GM18499 (cell line): ENCODE measurements at regions not wholly inside any gene's neighbourhood (a gene's known extent, or its start where the extent isn't known, plus 50 kb on each side); places are given as distances from the start of the nearest gene placed in this dataset.
"Not testable (repeated sequence)": the region's sequence is repeated elsewhere in the genome, so short reads cannot be mapped to it uniquely, and the experiment has no call there.

Experiments
- ATAC-seq: cut with Tn5 transposase; IDR thresholded peaks from one replicate; pipeline ENCODE4 v1.9.1; 2021; ENCODE audit warnings: moderate number of reproducible peaks; ENCODE audit not compliant: insufficient read depth, unreplicated experiment

DNA sequence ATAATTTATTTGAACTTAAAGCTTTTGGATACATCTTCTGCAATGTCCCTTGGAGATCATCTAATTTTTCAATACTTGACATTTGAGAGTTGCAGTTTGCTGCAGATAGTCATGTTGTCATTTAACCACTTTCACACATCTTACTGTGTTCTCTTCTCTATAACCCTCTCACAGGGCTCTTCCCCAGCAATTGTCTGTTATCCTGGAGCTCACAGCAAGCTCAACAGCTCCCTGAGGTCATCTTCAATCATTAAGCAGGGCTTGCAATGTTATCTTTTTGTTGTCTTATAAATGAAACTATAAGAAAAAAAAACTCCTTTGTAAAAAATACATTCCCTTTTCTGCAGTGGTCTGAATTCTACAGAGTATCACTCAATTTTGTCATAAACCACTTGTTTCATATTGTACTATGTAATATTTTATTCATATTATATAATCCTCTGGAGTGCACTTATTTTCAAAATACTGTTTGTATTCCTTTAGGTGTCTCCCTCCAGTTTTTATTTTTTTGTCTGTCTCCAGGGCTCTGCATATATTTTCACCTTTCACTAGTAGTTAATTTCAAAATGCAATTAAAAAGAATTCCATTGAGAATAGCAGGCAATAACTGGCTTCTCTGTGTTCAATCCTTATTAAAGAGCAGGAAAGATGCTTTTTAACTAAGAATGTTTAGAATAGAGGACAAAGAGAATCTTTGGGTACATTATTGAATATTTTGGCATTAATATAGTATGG, 106.3 kb upstream of the ARSJ start:
- no peak for ATAC-seq

DNA sequence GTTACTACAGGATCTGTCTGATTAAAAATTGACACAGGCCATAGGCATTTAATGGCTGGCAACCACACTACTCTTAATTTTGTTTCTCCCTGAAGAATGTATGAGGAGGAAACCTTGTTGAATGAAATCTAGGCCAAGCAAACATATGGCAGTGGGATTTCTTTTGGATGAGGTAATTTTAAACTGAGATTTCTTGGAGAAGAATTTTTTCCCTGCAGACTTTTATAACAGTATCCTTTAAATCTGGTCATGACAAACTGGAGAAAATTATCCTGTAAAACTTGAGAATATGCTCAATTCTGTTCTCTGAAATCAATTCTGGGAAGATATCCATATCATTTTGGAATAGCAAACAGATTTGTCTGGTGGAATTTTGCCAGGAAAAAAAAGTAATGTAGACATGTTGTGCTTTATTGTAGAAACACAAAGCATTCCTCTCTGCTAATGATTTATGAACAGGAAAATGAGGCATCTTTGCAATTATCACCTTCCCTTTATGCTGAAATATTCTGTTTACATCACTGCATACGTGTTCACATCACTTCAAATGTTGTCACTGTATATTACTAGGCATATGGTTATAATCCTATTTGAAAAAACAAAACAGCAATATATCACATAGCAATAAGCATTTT, 108.3 kb upstream of the ARSJ start:
- ATAC-seq = no peak

DNA sequence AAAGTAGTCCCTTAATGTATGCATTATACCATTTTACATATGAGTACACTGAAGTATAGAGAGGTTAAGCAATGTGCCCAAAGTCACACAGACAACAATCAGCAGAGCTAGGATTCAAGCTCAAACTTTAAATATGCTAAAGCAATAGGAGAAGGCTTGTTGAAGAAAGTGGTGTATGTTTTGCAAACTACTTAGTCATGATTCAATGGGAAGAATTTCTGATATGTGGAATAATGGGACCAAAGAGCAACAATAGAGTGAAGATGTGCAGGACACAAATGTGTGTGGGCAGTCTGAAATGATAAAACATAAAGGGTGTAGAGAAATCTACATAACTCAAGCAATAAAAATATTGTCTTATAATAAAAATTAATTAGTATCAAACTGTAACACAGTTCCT, 109.0 kb upstream of the ARSJ start:
- no peak for ATAC-seq

DNA sequence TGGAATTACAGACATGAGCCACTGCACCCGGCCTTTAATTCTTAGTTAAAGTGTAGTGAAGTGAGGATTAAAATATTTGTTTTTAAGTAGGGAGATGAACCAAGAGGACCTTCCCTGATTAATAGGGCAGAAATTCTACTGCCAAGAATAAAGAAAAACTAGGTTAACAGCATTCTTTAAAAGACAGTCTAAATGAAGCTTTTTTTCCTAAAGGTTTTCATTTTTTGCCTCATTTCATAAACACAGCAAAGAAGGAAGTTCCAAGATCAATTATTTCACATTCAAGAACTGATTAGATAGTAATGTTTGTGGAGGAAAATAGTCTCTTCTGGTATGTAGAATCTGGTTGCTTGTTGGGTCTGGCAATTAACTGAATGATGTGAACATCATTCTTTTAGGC, 112.1 kb upstream of the ARSJ start:
- no peak for ATAC-seq

DNA sequence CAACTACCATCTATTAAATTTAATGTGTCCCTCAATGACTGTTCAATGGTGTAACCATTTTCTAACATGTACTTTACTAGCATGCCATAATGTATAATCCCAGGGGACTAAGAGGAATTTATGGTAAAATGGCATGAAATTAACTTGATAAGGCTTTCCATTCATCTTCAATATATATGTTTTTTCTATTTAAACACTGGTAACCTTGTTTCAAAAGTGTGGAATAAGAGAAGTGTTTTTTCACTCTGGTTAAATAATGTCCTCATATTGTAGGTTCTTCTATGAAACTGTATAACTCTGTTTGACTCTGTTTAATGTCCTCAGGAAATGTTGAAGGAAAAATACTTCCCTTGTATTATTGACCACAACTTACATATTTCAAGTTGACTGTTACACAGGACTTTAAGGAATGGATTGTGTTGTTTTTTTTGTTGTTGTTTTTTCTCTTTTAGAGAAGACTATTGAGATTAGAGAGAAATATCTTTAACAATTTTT, 113.8 kb upstream of the ARSJ start:
- ATAC-seq = no peak

DNA sequence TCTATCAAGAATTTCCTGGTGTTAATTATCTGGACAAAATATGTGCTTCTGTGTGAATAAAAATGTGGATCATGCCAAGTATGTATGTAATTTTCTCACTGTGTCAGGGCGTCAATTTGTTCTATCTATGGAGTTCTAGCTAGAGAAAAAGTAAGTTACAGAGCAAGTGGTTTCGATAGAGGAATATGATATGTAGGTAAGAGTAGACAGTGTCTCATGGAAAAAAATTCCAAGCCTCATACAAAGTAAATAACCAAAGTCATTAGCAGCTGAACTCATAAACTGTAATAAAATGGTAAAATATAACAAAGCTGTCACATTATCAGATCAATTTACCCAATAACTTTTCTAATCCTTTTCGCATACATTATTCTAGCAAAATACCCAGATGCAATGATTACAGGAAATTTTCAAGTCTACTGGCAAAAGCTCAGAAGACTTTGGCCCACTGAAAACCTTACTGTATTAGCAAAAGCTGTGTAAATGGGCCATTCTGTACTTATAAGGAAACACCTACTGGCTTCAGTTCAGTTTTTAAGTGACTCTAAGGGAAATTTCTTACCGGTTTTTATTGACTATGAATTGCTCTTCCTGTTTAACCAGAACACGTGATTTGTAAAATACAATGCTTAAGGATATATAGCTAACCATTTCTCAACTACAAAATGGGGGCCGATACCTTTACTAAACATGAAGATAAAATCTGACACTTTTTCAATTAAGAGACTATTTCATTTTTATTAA, 121.0 kb upstream of the ARSJ start:
- no peak for ATAC-seq

DNA sequence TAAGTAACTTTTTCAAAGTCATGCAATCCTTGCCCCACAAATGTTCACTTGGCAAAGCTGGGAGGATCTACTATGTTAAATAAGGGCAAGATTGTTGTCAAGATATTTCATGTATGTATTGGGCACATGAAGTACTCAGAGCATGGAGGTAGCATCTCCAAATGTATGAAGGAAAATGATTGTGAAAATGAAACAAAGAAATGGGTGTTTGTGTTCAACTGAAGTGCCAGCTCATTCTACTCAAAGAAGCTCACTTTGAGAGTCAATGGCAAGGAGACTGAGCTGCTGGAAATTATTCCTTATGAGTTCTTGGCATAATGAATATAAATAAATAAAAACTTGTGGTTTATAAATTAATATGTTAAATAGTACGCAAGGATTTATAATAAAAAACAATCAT, 124.5 kb upstream of the ARSJ start:
- ATAC-seq = no peak

DNA sequence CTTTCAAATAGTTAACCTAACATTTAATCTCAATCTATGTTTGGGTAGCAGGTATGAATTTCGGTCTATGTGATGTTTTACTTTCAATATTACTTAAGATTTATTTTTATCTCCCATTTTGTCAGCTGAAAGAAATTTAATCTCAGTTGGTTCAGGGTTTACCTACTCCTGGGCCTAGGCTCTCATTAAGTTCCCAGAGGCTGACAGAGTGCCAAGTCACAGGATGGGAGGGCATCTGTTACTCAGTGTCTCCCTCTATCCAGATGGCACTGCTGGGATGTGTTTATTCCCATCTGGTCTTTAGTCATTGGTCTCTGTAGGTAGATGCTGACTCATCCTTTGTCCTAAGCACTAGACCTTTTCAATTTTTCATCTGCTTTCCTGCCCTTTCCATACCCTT, 129.4 kb upstream of the ARSJ start:
- no peak for ATAC-seq

DNA sequence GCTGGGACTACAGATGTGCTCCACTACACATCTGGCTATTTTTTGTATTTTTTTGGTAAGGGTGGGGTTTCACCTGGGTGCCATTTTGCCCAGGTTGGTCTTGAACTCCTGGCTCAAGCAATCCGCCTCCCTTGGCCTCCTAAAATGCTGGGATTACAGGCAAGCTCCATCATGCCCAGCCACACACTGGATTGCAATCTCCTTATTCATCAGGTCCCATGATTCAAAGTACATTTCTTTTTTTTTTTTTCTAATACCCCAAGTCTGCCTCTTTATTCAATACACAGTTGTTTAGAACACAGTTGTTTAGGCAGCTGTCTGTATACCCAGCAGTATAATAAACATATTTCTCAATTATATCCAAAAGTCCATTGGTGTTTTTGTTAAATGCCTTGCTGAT, 130.3 kb upstream of the ARSJ start:
- ATAC-seq = no peak

DNA sequence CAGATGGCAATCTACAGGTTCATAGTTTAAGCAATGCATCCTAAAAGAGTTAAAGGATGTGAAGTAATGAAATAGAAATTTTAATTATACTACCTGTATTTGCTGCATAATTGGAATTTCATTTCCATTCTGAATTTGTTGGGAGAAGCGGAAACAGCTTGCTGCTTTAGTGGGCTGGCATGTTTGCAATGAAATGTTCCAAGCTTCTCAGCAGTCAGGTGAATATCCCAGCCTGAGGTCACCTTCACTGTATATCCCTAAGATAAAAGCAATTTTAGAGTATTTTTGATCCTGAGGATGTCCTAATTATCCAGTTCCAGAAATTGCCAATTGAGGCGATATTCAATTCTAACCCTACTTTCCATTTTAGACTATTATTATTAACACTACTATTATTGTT, 136.1 kb upstream of the ARSJ start:
- ATAC-seq = no peak

DNA sequence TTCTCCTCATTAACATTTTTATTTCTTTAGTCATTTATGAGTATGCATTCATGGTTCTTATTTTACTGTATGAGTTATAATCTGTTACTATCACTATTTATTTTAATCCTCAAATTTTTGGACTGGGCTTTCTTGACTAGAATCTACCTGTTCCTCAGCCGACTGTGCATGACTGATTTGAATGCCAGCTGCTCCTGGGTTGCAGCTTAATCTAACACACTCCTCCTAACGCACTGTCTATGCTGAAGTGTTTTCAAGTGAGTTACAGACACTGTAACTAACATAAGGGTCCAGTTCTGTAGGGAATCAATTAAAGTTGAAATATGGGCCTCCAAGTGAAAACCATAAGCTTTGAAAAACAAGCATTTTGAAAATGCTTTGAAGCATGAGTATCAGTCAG, 137.4 kb upstream of the ARSJ start:
- no peak for ATAC-seq

DNA sequence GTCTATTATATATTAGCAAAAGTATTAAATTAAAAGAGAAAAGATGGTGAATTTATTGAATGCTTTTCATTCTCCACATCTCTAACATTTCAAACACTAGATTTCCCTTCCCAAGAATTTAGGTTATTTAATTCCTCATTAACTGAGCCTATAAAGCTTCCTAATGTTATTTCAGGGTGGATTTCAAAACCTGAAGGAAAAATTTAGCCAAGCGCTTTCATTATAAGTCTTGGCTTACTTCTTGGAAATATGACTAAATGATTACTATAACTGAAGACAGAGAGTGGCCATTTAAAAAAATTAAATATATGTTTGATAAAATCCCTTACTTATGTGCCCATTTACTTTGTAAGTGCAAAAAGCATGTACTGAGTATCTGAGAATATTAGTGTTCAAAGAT, 141.8 kb upstream of the ARSJ start:
- no peak for ATAC-seq

DNA sequence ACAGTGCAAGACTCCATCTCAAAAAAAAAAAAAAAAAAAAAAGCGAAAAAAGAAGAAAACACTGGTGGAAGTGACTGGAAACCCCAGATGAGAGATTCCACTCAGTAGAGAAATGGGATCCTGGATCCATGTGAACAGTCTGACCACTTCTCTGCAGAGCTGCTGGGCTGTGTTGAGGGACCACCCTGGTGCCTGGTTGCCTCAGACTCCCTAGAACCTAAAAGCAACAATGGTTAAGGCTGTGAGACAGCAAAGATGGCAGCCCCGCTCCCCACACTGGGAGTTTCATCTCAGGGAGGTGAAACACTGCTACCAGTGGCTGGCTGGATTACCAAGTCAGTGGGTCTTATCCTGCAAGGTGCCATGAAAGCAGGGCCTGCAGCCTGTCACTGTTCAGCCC, 152.8 kb upstream of the ARSJ start:
- no peak for ATAC-seq

DNA sequence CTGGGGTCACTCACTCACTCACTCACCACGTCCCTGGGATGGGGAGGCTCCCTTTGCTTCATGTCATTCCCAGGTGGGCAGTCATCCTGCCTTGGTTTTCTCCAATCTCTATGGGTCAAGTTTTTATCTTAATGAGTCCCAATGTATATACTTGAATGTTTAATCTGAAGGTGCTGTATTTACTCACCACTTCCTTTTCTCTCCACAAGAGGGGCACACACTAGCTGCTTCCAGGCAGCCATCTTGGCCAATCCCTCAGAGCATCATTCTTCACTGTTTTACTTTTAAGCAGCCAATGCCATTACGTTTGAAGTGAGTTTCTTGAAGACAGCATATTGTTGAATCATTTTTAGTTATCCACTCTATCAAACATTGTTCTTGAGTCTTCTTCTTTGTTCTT, 153.4 kb upstream of the ARSJ start:
- no peak for ATAC-seq

DNA sequence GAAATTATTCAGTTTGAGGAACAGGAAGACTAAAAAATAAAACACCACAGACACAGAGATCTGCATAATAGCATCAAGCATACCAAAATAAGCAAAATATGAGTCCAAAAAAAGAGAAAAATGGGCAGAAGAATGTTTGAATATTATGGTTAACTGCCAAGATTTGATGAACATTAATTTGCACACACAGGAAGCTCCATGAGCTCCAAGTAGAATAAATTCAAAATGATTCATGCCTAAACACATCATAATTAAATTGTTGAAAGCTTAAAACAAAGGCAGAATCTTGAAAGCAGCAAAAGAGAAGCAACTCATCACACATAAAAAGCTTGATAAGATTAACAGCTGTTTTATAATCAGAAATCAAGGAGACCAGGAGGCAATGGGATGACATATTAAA, 156.6 kb upstream of the ARSJ start:
- ATAC-seq = no peak

DNA sequence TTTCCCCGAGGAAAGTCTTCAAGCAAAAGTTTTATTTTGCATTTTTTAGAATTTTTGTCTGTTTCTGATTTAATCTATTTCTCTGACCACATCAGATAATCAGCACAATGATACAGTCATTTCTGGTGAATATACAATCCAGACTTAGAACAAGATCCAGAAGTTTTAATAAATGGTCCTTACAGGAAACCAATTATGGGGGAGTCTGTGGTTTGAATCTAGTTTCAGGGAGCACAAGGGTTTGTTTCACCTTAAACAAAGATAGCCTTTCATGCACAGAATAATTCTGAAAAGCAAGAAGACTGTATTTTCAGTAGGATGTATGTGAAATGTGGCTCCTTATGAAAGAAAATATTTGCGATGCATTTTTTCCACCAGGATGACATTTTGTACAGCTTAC, 158.5 kb upstream of the ARSJ start:
- ATAC-seq = no peak

DNA sequence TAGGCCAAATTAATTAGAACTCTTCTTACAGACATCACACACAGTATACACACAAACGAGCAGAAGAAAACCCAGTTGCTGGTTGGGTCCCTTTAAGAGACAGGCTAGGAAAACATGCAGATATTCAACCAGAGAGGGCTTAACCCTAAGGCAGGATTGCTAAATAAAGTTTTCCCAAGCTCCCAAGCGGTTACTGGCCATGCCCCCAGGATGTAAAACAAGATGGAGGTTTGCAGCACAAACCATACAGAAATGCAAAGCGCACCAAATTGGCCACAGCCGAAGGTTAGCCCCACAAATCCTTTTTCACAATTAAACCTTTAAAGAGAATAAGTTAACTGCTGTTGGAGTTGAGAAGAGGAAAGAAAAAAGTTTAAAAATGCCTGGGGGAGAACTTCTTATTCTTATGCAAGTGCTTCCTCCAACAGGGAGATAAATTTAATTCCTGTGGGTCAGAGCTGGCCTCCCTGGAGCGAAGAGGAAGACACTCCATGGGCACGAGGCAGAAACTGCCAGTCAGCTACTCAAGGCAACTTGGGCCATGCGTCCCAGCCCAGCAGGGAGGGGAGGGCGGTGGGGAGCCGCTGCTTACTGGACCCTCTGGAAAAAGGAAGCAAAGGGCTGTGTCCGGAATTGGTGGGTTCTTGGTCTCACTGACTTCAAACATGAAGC, 167.6 kb upstream of the ARSJ start:
- ATAC-seq = no peak

DNA sequence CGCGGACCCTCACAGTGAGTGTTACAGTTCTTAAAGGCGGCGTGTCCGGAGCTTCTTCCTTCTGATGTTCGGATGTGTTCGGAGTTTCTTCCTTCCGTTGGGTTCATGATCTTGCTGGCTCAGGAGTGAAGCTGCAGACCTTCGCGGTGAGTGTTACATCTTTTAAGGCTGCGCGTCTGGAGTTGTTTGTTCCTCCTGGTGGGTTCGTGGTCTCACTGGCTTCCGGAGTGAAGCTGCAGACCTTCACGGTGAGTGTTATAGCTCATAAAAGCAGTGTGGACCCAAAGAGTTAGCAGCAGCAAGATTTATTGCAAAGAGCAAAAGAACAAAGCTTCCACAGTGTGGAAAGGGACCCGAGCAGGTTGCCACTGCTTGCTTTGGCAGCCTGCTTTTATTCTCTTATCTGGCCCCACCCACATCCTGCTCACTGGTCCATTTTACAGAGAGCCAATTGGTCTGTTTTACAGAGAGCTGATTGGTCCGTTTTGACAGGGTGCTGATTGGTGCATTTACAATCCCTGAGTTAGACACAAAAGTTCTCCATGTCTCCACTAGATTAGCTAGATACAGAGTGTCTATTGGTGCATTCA, 168.3 kb upstream of the ARSJ start:
- not testable (repeated sequence) for ATAC-seq

DNA sequence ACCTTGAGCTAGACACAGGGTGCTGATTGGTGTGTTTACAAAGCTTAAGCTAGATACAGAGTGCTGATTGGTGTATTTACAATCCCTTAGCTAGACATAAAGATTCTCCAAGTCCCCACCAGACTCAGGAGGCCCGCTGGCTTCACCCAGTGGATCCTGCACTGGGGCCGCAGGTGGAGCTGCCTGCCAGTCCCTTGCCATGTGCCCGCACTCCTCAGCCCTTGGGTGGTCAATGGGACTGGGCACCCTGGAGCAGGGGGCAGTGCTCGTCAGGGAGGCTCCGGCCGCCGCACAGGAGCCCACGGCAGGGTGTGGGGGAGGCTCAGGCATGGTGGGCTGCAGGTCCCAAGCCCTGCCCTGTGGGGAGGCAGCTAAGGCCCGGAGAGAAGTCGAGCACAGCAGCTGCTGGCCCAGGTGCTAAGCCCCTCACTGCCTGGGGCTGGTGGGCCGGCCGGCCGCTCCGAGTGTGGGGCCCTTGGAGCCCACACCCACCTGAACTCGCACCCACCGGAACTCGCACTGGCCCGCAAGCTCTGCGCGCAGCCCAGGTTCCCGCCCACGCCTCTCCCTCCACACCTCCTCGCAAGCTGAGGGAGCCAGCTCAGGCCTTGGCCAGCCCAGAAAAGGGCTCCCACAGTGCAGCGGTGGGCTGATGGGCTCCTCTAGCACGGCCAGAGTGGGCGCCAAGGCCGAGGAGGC, 169.1 kb upstream of the ARSJ start:
- ATAC-seq = not testable (repeated sequence)

DNA sequence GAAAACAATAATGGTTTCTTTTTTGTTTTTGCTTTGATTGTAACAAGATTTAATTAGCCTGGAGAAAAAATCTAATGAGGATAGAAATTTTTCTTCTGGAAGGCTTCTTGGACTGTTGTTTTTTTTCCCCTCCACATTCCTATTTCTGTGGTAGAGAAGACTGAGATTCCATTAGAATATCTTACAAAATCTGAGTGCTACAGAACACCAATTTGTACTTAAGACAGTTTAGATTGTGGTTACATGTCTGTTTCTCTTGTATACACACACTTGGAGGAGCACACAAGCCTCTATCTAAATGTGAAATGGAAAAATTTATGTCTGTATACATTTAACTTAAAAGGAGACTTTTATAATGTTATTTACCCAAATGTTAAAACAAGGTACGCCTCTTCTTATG, 176.9 kb upstream of the ARSJ start:
- no peak for ATAC-seq
